Neural progenitor cell (in vitro differentiated cells): ENCODE measurements at regions not wholly inside any gene's neighbourhood (a gene's known extent, or its start where the extent isn't known, plus 50 kb on each side); places are given as distances from the start of the nearest gene placed in this dataset.

ENCODE experiments used
- DNase-seq: peaks from one replicate; pipeline ENCODE4 v3.0.0-alpha.2; 2016; ENCODE audit warnings: low spot score
- H2AFZ ChIP-seq: fragments of 200-600 bp; sonication (generic); replicated peaks from 2 replicates; pipeline ENCODE4 v1.6.1; 2016; ENCODE audit warnings: antibody characterized with exemption
- H3F3A ChIP-seq: fragments of 200-600 bp; sonication (generic); 2 replicates; pipeline ENCODE4 v1.6.1; 2016; ENCODE audit warnings: antibody characterized with exemption, low read depth
- H3K27ac ChIP-seq: fragments of 200-600 bp; sonication (generic); 2 replicates; pipeline ENCODE4 v1.5.1; 2016; ENCODE audit warnings: mild to moderate bottlenecking
- H3K27me3 ChIP-seq: fragments of 200-600 bp; sonication (generic); 2 replicates; pipeline ENCODE4 v1.6.1; 2016; ENCODE audit warnings: mild to moderate bottlenecking, moderate library complexity
- H3K36me3 ChIP-seq: fragments of 200-600 bp; sonication (generic); 2 replicates; pipeline ENCODE4 v1.5.1; 2016
- H3K4me1 ChIP-seq: fragments of 200-600 bp; sonication (generic); 2 replicates; pipeline ENCODE4 v1.6.1; 2016; ENCODE audit warnings: mixed run types
- H3K4me2 ChIP-seq: fragments of 200-600 bp; sonication (generic); 2 replicates; pipeline ENCODE4 v1.6.1; 2016
- H3K4me3 ChIP-seq: fragments of 200-600 bp; sonication (generic); 2 replicates; pipeline ENCODE4 v1.5.1; 2016
- H3K79me2 ChIP-seq: fragments of 200-600 bp; sonication (generic); 2 replicates; pipeline ENCODE4 v1.6.1; 2016; ENCODE audit warnings: low read depth
- H3K9ac ChIP-seq: fragments of 200-600 bp; sonication (generic); 2 replicates; pipeline ENCODE4 v1.6.1; 2016
- H3K9me3 ChIP-seq: fragments of 200-600 bp; sonication (generic); 2 replicates; pipeline ENCODE4 v1.5.1; 2016; ENCODE audit warnings: low read depth
- H4K20me1 ChIP-seq: fragments of 200-600 bp; sonication (generic); 2 replicates; pipeline ENCODE4 v1.6.1; 2016; ENCODE audit warnings: low read depth
- H3K27ac Mint-ChIP-seq: 3 replicates; pipeline ENCODE4 v1.8.0; 2021; ENCODE audit warnings: mixed read lengths
- H3K27me3 Mint-ChIP-seq: 2 replicates; pipeline ENCODE4 v1.8.0; 2022; ENCODE audit warnings: low read depth, mild to moderate bottlenecking, inconsistent platforms, moderate library complexity, mixed read lengths; ENCODE audit not compliant: insufficient read depth
- H3K36me3 Mint-ChIP-seq: 3 replicates; pipeline ENCODE4 v1.8.0; 2021; ENCODE audit warnings: mixed read lengths
- H3K4me1 Mint-ChIP-seq: 3 replicates; pipeline ENCODE4 v1.8.0; 2021; ENCODE audit warnings: mixed read lengths
- H3K4me3 Mint-ChIP-seq: 3 replicates; pipeline ENCODE4 v1.8.0; 2021; ENCODE audit warnings: mild to moderate bottlenecking, moderate library complexity, mixed read lengths
- H3K9me3 Mint-ChIP-seq: 3 replicates; pipeline ENCODE4 v1.8.0; 2020; ENCODE audit warnings: mixed read lengths
- CTCF ChIP-seq: fragments of 200-600 bp; sonication (generic); IDR thresholded peaks from 2 replicates; pipeline ENCODE4 v1.5.1; 2017; ENCODE audit warnings: antibody characterized with exemption, mild to moderate bottlenecking
- EZH2 ChIP-seq: fragments of 200-600 bp; sonication (generic); IDR thresholded peaks from 2 replicates; pipeline ENCODE4 v1.6.1; 2017; ENCODE audit warnings: antibody characterized with exemption, mild to moderate bottlenecking, moderate library complexity
- EZH2phosphoT487 ChIP-seq: fragments of 200-600 bp; sonication (generic); IDR thresholded peaks from 2 replicates; pipeline ENCODE4 v1.6.1; 2017; ENCODE audit warnings: antibody characterized with exemption

- no peak overlapping the region for H3K9ac ChIP-seq
- Mint-ChIP-seq H3K27me3 (no peaks in the 10 kb centered on the region), H3K27ac (peak overlapping the region; percentile 26), H3K36me3 (no peaks in the 10 kb centered on the region), H3K9me3 (peaks cover 3% of the 10 kb centered on the region), H3K4me1 (peaks cover 34% of the 10 kb centered on the region), H3K4me3 (no peak overlapping the region)
- TF ChIP-seq EZH2 = no peak
- no peaks in the 10 kb centered on the region for H3K27me3 ChIP-seq
- no peak overlapping the region for H2AFZ ChIP-seq
- no peaks in the 10 kb centered on the region for H3K79me2 ChIP-seq
- no peaks in the 10 kb centered on the region for H3K9me3 ChIP-seq
- H4K20me1 ChIP-seq = no peaks in the 10 kb centered on the region
- H3K27ac ChIP-seq = no peak overlapping the region
- DNase-seq = no peak
- H3K4me3 ChIP-seq = no peak overlapping the region
- H3K4me2 ChIP-seq = peak overlapping the region; percentile 38
- no peaks in the 10 kb centered on the region for H3F3A ChIP-seq
- no peaks in the 10 kb centered on the region for H3K36me3 ChIP-seq
- peaks cover 32% of the 10 kb centered on the region for H3K4me1 ChIP-seq
These were observed 486.1 kb upstream of the TENM3 start for GRCh38 chr4:181757098-181757497.

GRCh38 chr4:181757910-181758660, 485.1 kb upstream of the TENM3 start:
- no peaks in the 10 kb centered on the region for H3K9me3 ChIP-seq
- no peak for TF ChIP-seq CTCF
- TF ChIP-seq EZH2 = no peak
- no peak for TF ChIP-seq EZH2phosphoT487
- no peak overlapping the region for H3K4me3 ChIP-seq
- peaks cover 32% of the 10 kb centered on the region for H3K4me1 ChIP-seq
- Mint-ChIP-seq H3K36me3 (no peaks in the 10 kb centered on the region), H3K27ac (no peak overlapping the region), H3K4me3 (no peak overlapping the region), H3K9me3 (peaks cover 3% of the 10 kb centered on the region), H3K4me1 (peaks cover 34% of the 10 kb centered on the region), H3K27me3 (no peaks in the 10 kb centered on the region)
- no peak overlapping the region for H3K27ac ChIP-seq
- H3K36me3 ChIP-seq = no peaks in the 10 kb centered on the region
- no peak overlapping the region for H3K9ac ChIP-seq
- DNase-seq = no peak
- H3K27me3 ChIP-seq = no peaks in the 10 kb centered on the region
- H3K4me2 ChIP-seq = peak overlapping the region; percentile 59
- no peaks in the 10 kb centered on the region for H3K79me2 ChIP-seq
- no peaks in the 10 kb centered on the region for H3F3A ChIP-seq
- H4K20me1 ChIP-seq = no peaks in the 10 kb centered on the region
- H2AFZ ChIP-seq = peak overlapping the region; percentile 58

GRCh38 chr4:181760560-181760959, 482.6 kb upstream of the TENM3 start:
- H2AFZ ChIP-seq = no peak overlapping the region
- no peak overlapping the region for H3K9ac ChIP-seq
- DNase-seq = no peak
- no peaks in the 10 kb centered on the region for H3K36me3 Mint-ChIP-seq
- no peak overlapping the region for H3K4me3 Mint-ChIP-seq
- no peak overlapping the region for H3K27ac ChIP-seq
- H3K27me3 Mint-ChIP-seq = no peaks in the 10 kb centered on the region
- TF ChIP-seq EZH2 = no peak
- no peak for TF ChIP-seq EZH2phosphoT487
- TF ChIP-seq CTCF = no peak
- no peaks in the 10 kb centered on the region for H4K20me1 ChIP-seq
- peaks cover 32% of the 10 kb centered on the region for H3K4me1 ChIP-seq
- H3K4me1 Mint-ChIP-seq = peaks cover 34% of the 10 kb centered on the region
- H3K27ac Mint-ChIP-seq = no peak overlapping the region
- H3K4me2 ChIP-seq = no peak overlapping the region
- H3K36me3 ChIP-seq = no peaks in the 10 kb centered on the region
- no peak overlapping the region for H3K4me3 ChIP-seq
- no peaks in the 10 kb centered on the region for H3F3A ChIP-seq
- H3K79me2 ChIP-seq = no peaks in the 10 kb centered on the region
- no peaks in the 10 kb centered on the region for H3K27me3 ChIP-seq
- H3K9me3 ChIP-seq = no peaks in the 10 kb centered on the region
- H3K9me3 Mint-ChIP-seq = peaks cover 3% of the 10 kb centered on the region

GRCh38 chr4:181761156-181761555, 482.0 kb upstream of the TENM3 start:
- Histone ChIP-seq H3K9me3 (no peaks in the 10 kb centered on the region), H3K79me2 (no peaks in the 10 kb centered on the region), H2AFZ (no peak overlapping the region), H3K4me2 (no peak overlapping the region), H3K4me1 (peaks cover 29% of the 10 kb centered on the region), H3F3A (no peaks in the 10 kb centered on the region), H3K27ac (no peak overlapping the region), H3K36me3 (no peaks in the 10 kb centered on the region), H3K4me3 (no peak overlapping the region), H4K20me1 (no peaks in the 10 kb centered on the region), H3K9ac (no peak overlapping the region), H3K27me3 (no peaks in the 10 kb centered on the region)
- no peak for DNase-seq
- Mint-ChIP-seq H3K27ac (no peak overlapping the region), H3K4me1 (peaks cover 33% of the 10 kb centered on the region), H3K4me3 (no peak overlapping the region), H3K36me3 (no peaks in the 10 kb centered on the region), H3K27me3 (no peaks in the 10 kb centered on the region), H3K9me3 (peaks cover 3% of the 10 kb centered on the region)
- TF ChIP-seq CTCF = no peak
